Endothelial cell of umbilical vein (primary cell): ENCODE measurements at regions not wholly inside any gene's neighbourhood (a gene's known extent, or its start where the extent isn't known, plus 50 kb on each side); places are given as distances from the start of the nearest gene placed in this dataset.

ENCODE experiments used
- BruUV-seq: library from RNA; stranded (reverse); fragments of 400-500 nt; replicated peaks from 2 replicates; lab custom pipeline; 2021; lab: Mats Ljungman, UMichigan
- CTCF ChIA-PET: fragments of 300-600, 350-600 bp; sonication (Branson Sonifier 250); formaldehyde crosslinking; loops from one replicate; lab custom pipeline; 2021; ENCODE audit warnings: antibody characterized with exemption, inconsistent platforms; lab: Charles Lee
- POLR2A ChIA-PET: fragments of 300-600, 350-600 bp; sonication (Branson Sonifier 250); formaldehyde crosslinking; loops from one replicate; lab custom pipeline; 2021; ENCODE audit warnings: antibody characterized with exemption, inconsistent platforms; lab: Charles Lee
- DNase-seq: peaks from one replicate; pipeline ENCODE4 v3.0.0-alpha.2; 2011; ENCODE audit warnings: low read depth, low spot score
- FAIRE-seq: peaks from 2 replicates; lab custom pipeline; 2011; peaks lifted over from hg19 to GRCh38; lab: Jason Lieb, UNC
- H2AFZ ChIP-seq: 2 replicates; pipeline ENCODE4 v1.6.0; 2012; ENCODE audit warnings: low read depth, low read length, control low read depth, inconsistent platforms
- H3K27ac ChIP-seq: 2 replicates; pipeline ENCODE4 v1.5.1; 2011; ENCODE audit warnings: low read depth, mild to moderate bottlenecking, control low read depth, low read length, moderate library complexity; ENCODE audit not compliant: insufficient read depth
- H3K27me3 ChIP-seq, 2 experiments: 2 replicates each; pipeline versions ENCODE4 v1.6.0 to v1.6.1; 2011; ENCODE audit warnings: low read length in 2 of 2, mixed read lengths in 1 of 2; ENCODE audit not compliant: control insufficient read depth in 2 of 2, insufficient read depth in 2 of 2
- H3K36me3 ChIP-seq, 2 experiments: 2 replicates in 1 of 2; 3 replicates in 1 of 2; pipeline ENCODE4 v1.5.1; 2011; ENCODE audit warnings: low read length in 2 of 2, mild to moderate bottlenecking in 1 of 2, moderate library complexity in 1 of 2; ENCODE audit not compliant: control insufficient read depth in 2 of 2, insufficient read depth in 2 of 2; ENCODE audit errors: extremely low read depth in 1 of 2
- H3K4me1 ChIP-seq: 3 replicates; pipeline ENCODE4 v1.5.1; 2011; ENCODE audit warnings: mild to moderate bottlenecking, low read length; ENCODE audit not compliant: control insufficient read depth, insufficient read depth; ENCODE audit errors: extremely low read depth
- H3K4me2 ChIP-seq: 2 replicates; pipeline ENCODE4 v1.6.1; 2011; ENCODE audit warnings: low read length, control low read depth, mixed read lengths; ENCODE audit not compliant: insufficient read depth
- H3K4me3 ChIP-seq, 3 experiments: fragments of 200-600 bp in 1 of 3; sonication (generic), shearing (Covaris generic) in 1 of 3; replicated peaks in 1 of 3; 2 replicates each; pipeline ENCODE4 v1.5.1; 2011 to 2016; ENCODE audit warnings: control low read depth in 3 of 3, low read length in 3 of 3, mild to moderate bottlenecking in 2 of 3, inconsistent platforms in 1 of 3, low read depth in 1 of 3, moderate library complexity in 1 of 3; ENCODE audit not compliant: insufficient read depth in 1 of 3
- H3K79me2 ChIP-seq: 2 replicates; pipeline ENCODE4 v1.6.0; 2012; ENCODE audit warnings: low read length, inconsistent platforms; ENCODE audit not compliant: control insufficient read depth, insufficient read depth
- H3K9ac ChIP-seq: replicated peaks from 2 replicates; pipeline ENCODE3; 2011; ENCODE audit warnings: low read length, control low read depth; ENCODE audit not compliant: insufficient read depth; ENCODE audit errors: extremely low read depth
- H3K9me1 ChIP-seq: replicated peaks from 3 replicates; pipeline ENCODE4 v1.6.0; 2011; ENCODE audit warnings: mild to moderate bottlenecking, low read length; ENCODE audit not compliant: control insufficient read depth, insufficient read depth; ENCODE audit errors: extremely low read depth
- H3K9me3 ChIP-seq: replicated peaks from 2 replicates; pipeline ENCODE4 v1.5.1; 2012; ENCODE audit warnings: low read length, inconsistent platforms; ENCODE audit not compliant: control insufficient read depth, insufficient read depth
- H4K20me1 ChIP-seq: replicated peaks from 2 replicates; pipeline ENCODE3; 2011; ENCODE audit warnings: mild to moderate bottlenecking, low read length; ENCODE audit not compliant: control insufficient read depth, insufficient read depth; ENCODE audit errors: extremely low read depth
- CTCF ChIP-seq, 2 donors: IDR thresholded peaks; 1 replicate in 1 of 2; 2 replicates in 1 of 2; pipeline ENCODE4 v1.5.1; 2011; ENCODE audit warnings: low read length in 2 of 2, mild to moderate bottlenecking in 2 of 2, moderate library complexity in 2 of 2, control low read depth in 1 of 2, inconsistent platforms in 1 of 2, low read depth in 1 of 2; ENCODE audit not compliant: insufficient read depth in 1 of 2; ENCODE audit errors: extremely low read depth in 1 of 2
- EZH2 ChIP-seq: IDR thresholded peaks from 2 replicates; pipeline ENCODE4 v1.6.1; 2012; ENCODE audit warnings: borderline replicate concordance, low read depth, mild to moderate bottlenecking, moderate library complexity, low read length, inconsistent platforms; ENCODE audit not compliant: severe bottlenecking
- FOS ChIP-seq: IDR thresholded peaks from 2 replicates; pipeline ENCODE4 v1.6.1; 2011; ENCODE audit warnings: mild to moderate bottlenecking, low read length, moderate library complexity, borderline replicate concordance; ENCODE audit not compliant: insufficient read depth
- GATA2 ChIP-seq: IDR thresholded peaks from 2 replicates; pipeline ENCODE4 v1.7.0; 2011; ENCODE audit warnings: low read depth, mild to moderate bottlenecking, moderate library complexity, mixed read lengths, low read length; ENCODE audit not compliant: insufficient read length, insufficient read depth
- JUN ChIP-seq: IDR thresholded peaks from 2 replicates; pipeline ENCODE4 v1.6.1; 2011; ENCODE audit warnings: borderline replicate concordance, low read depth; ENCODE audit not compliant: insufficient read length, insufficient read depth
- MAX ChIP-seq: IDR thresholded peaks from 2 replicates; pipeline ENCODE4 v1.6.1; 2011; ENCODE audit not compliant: insufficient read depth, insufficient read length
- MYC ChIP-seq: IDR thresholded peaks from one replicate; pipeline ENCODE4 v1.6.1; 2011; ENCODE audit warnings: mild to moderate bottlenecking, low read depth, low read length
- POLR2A ChIP-seq: IDR thresholded peaks from 2 replicates; pipeline ENCODE4 v1.6.1; 2012; ENCODE audit warnings: low read depth, mild to moderate bottlenecking, control low read depth, low read length
- POLR2AphosphoS5 ChIP-seq: IDR thresholded peaks from 2 replicates; pipeline ENCODE4 v1.6.1; 2012; ENCODE audit warnings: low read depth, mild to moderate bottlenecking, control low read depth, low read length, moderate library complexity; ENCODE audit not compliant: insufficient read depth
- dilution Hi-C: fragments of 300-500 bp; cut with MboI; formaldehyde crosslinking; loops from one replicate; pipeline ENCODE4 v1.15.0; 2019; ENCODE audit warnings: low sequenced_read_pairs; ENCODE audit not compliant: extremely low pct_ligation_motif_present
- intact Hi-C: fragments of 100-400 bp; cut with micrococcal nuclease; formaldehyde crosslinking; loops from one replicate; pipeline ENCODE4 v1.10.0; 2022

GRCh38 chr3:41140242-41140641, 59.1 kb upstream of the CTNNB1 start:
- Histone ChIP-seq H3K4me2 (no peak overlapping the region), H3K79me2 (no peaks in the 10 kb centered on the region), H3K27me3 (peaks cover 8 to 9% of the 10 kb centered on the region in 2 experiments), H3K4me3 (no peak overlapping the region), H3K9me3 (no peaks in the 10 kb centered on the region), H3K9me1 (no peaks in the 10 kb centered on the region), H3K36me3 (no peaks in the 10 kb centered on the region), H3K4me1 (no peaks in the 10 kb centered on the region), H3K27ac (no peak overlapping the region), H3K9ac (no peak overlapping the region), H2AFZ (no peak overlapping the region), H4K20me1 (no peaks in the 10 kb centered on the region)
- TF ChIP-seq EZH2: no peak
- no peak for TF ChIP-seq MAX
- no peak for TF ChIP-seq MYC
- TF ChIP-seq GATA2: no peak
- TF ChIP-seq CTCF (IDR thresholded peaks at IDR 0.05; ENCODE audit: extremely low read depth in 1 of 2, insufficient read depth in 1 of 2, low read depth in 1 of 2, low read length in 2 of 2): no peak
- TF ChIP-seq FOS: no peak
- no peak for TF ChIP-seq JUN
- TF ChIP-seq POLR2AphosphoS5: no peak
- no peak for TF ChIP-seq POLR2A
- no TSS peak for BruUV-seq
- ChIA-PET CTCF (no interaction called here), POLR2A (no interaction called here)
- FAIRE-seq: no peak
- no peak for DNase-seq
- dilution Hi-C loops (no loop called here), intact Hi-C loops (no loop called here)
